GM12878 (cell line): ENCODE measurements at regions not wholly inside any gene's neighbourhood (a gene's known extent, or its start where the extent isn't known, plus 50 kb on each side); places are given as distances from the start of the nearest gene placed in this dataset.

Experiments
- ATAC-seq: fragments of 200-7000 bp; cut with Tn5 transposase; 3 replicates; pipeline ENCODE4 v1.9.1; 2020; ENCODE audit warnings: mild to moderate bottlenecking, moderate library complexity
- BruUV-seq: library from RNA; stranded (reverse); fragments of 400-500 nt; replicated peaks from 2 replicates; lab custom pipeline; 2021; lab: Mats Ljungman, UMichigan
- CTCF ChIA-PET: fragments of 300-600 bp; sonication (Branson Sonifier 250); formaldehyde crosslinking; extraction: SDS; loops from one replicate; lab custom pipeline; 2021; ENCODE audit warnings: inconsistent platforms; lab: Yijun Ruan, JAX
- POLR2A ChIA-PET: fragments of 350-600 bp; formaldehyde crosslinking; extraction: SDS; loops from one replicate; lab custom pipeline; 2021; ENCODE audit warnings: inconsistent platforms; lab: Charles Lee
- RAD21 ChIA-PET: fragments of 300-600 bp; sonication (Branson Sonifier 250); formaldehyde crosslinking; loops from one replicate; lab custom pipeline; 2023; ENCODE audit warnings: antibody characterized with exemption; ENCODE audit not compliant: unreplicated experiment; lab: Charles Lee
- SMC1A ChIA-PET: fragments of 300-600 bp; sonication (Branson Sonifier 250); formaldehyde crosslinking; loops from one replicate; lab custom pipeline; 2023; ENCODE audit not compliant: unreplicated experiment, uncharacterized antibody; lab: Charles Lee
- DNase-seq: peaks from one replicate; pipeline ENCODE4 v3.0.0-alpha.2; 2011; ENCODE audit warnings: low read depth, low spot score
- FAIRE-seq: peaks from 3 replicates; lab custom pipeline; 2011; peaks lifted over from hg19 to GRCh38; lab: Jason Lieb, UNC
- H2AFZ ChIP-seq: 2 replicates; pipeline ENCODE4 v1.6.0; 2011; ENCODE audit warnings: low read depth, low read length, control low read depth; ENCODE audit not compliant: control insufficient read depth
- H3K27ac ChIP-seq: 2 replicates; pipeline ENCODE4 v1.5.1; 2011; ENCODE audit warnings: control low read depth; ENCODE audit not compliant: control insufficient read depth, insufficient read depth
- H3K27me3 ChIP-seq, 2 experiments: replicated peaks in 1 of 2; 2 replicates each; pipeline versions ENCODE4 v1.6.0 to v1.6.1; 2011; ENCODE audit warnings: low read length in 1 of 2; ENCODE audit not compliant: control insufficient read depth in 2 of 2, insufficient read depth in 2 of 2
- H3K36me3 ChIP-seq, 2 experiments: 2 replicates each; pipeline ENCODE4 v1.5.1; 2011; ENCODE audit warnings: low read length in 1 of 2; ENCODE audit not compliant: control insufficient read depth in 2 of 2, insufficient read depth in 2 of 2
- H3K4me1 ChIP-seq: 2 replicates; pipeline ENCODE4 v1.6.1; 2011; ENCODE audit warnings: mild to moderate bottlenecking, low read length, moderate library complexity, mixed read lengths; ENCODE audit not compliant: control insufficient read depth, insufficient read depth
- H3K4me2 ChIP-seq: 2 replicates; pipeline ENCODE4 v1.6.0; 2011; ENCODE audit warnings: control low read depth; ENCODE audit not compliant: control insufficient read depth, insufficient read depth
- H3K4me3 ChIP-seq: fragments of 200-600 bp; sonication (generic); 2 replicates; pipeline ENCODE4 v1.5.1; 2016
- H3K79me2 ChIP-seq: 2 replicates; pipeline ENCODE4 v1.6.0; 2011; ENCODE audit warnings: low read length; ENCODE audit not compliant: control insufficient read depth, insufficient read depth
- H3K9ac ChIP-seq: 2 replicates; pipeline ENCODE4 v1.8.0; 2011; ENCODE audit warnings: low read length, control low read depth, mixed read lengths; ENCODE audit not compliant: control insufficient read depth, insufficient read depth
- H3K9me3 ChIP-seq: replicated peaks from 3 replicates; pipeline ENCODE4 v1.5.1; 2011; ENCODE audit warnings: mild to moderate bottlenecking, low read length; ENCODE audit not compliant: control insufficient read depth, insufficient read depth
- H4K20me1 ChIP-seq: 2 replicates; pipeline ENCODE4 v1.6.0; 2011; ENCODE audit not compliant: control insufficient read depth, insufficient read depth
- CHD4 ChIP-seq: fragments of 200-600 bp; sonication (generic); IDR thresholded peaks from 2 replicates; pipeline ENCODE4 v1.6.1; 2016; ENCODE audit warnings: mild to moderate bottlenecking
- MLLT1 ChIP-seq: fragments of 450-650 bp; IDR thresholded peaks from 2 replicates; pipeline ENCODE4 v1.6.1; 2016; ENCODE audit warnings: mild to moderate bottlenecking
- PML ChIP-seq: IDR thresholded peaks from 2 replicates; pipeline ENCODE4 v1.6.1; 2012; ENCODE audit warnings: low read length, inconsistent platforms
- SMAD1 ChIP-seq: fragments of 450-650 bp; IDR thresholded peaks from 2 replicates; pipeline ENCODE4 v1.6.1; 2018; ENCODE audit warnings: mild to moderate bottlenecking, low read depth; ENCODE audit not compliant: partially characterized antibody
- TCF7 ChIP-seq: IDR thresholded peaks from 2 replicates; pipeline ENCODE4 v1.6.1; 2014; ENCODE audit warnings: antibody characterized with exemption, borderline replicate concordance
- ZNF592 ChIP-seq: fragments of 450-650 bp; IDR thresholded peaks from 2 replicates; pipeline ENCODE4 v1.6.1; 2017; ENCODE audit warnings: mild to moderate bottlenecking, moderate library complexity
- ZNF687 ChIP-seq: fragments of 450-650 bp; IDR thresholded peaks from 2 replicates; pipeline ENCODE4 v1.6.1; 2017; ENCODE audit warnings: mild to moderate bottlenecking, moderate library complexity
- ZSCAN29 ChIP-seq: fragments of 450-650 bp; IDR thresholded peaks from 2 replicates; pipeline ENCODE4 v1.6.1; 2017; ENCODE audit warnings: mild to moderate bottlenecking, moderate library complexity
- ZZZ3 ChIP-seq: IDR thresholded peaks from 2 replicates; pipeline ENCODE4 v1.6.1; 2011; ENCODE audit warnings: low read depth; ENCODE audit not compliant: control insufficient read depth, insufficient read length
- WGBS: methylation state at CpG from one replicate; pipeline ENCODE4 v1.1.6; 2016; ENCODE audit warnings: low lambda C conversion rate; ENCODE audit not compliant: insufficient replicate concordance, insufficient coverage; ENCODE audit errors: missing lambda C conversion rate; 5-methylcytosine and 5-hydroxymethylcytosine counted together
- in situ Hi-C: fragments of 300-500 bp; cut with MboI; formaldehyde crosslinking; loops from 9 replicates; pipeline ENCODE4 v1.14.3; 2018; ENCODE audit warnings: mixed read lengths
- intact Hi-C: fragments of 100-400 bp; cut with micrococcal nuclease; formaldehyde crosslinking; loops from one replicate; pipeline ENCODE4 v1.14.2; 2022; ENCODE audit not compliant: unreplicated experiment
- TF ChIP-seq, protein P1 (sequence below): IDR thresholded peaks from 2 replicates; pipeline ENCODE4 v1.6.1; 2012; ENCODE audit warnings: improper control_type of control experiment, low read depth, low read length; ENCODE audit not compliant: insufficient replicate concordance

DNA sequence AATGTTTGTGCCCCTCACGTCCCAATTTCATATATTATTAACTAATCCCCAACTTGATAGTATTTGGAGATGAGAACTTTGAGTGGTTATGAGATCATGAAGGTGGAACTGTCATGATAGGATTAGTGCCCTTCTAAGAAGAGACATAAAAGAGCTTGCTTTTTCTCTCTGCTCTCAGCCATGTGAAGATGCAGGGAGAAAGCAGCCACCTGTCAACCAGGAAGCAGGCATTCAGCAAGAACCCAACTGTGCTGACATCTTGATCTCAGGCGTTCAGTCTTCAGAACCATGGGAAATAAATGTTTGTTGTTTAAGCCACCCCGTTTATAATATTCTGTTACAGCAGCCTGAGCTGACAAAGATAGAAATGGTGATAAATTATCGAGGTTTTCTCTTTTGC, 278.7 kb upstream of the KCNMB2 start:
- no TSS peak for BruUV-seq
- H3K9me3 ChIP-seq = no peaks in the 10 kb centered on the region
- H3K4me3 ChIP-seq = no peak overlapping the region
- no peak for ATAC-seq
- in situ Hi-C loops = no loop called here
- no peak overlapping the region for H3K27ac ChIP-seq
- WGBS = 16% methylated on average over 4 of the region's 4 CpGs
- FAIRE-seq = no peak
- intact Hi-C loops = no loop called here
- ChIA-PET CTCF (no interaction called here), SMC1A (no interaction called here), RAD21 (no interaction called here), POLR2A (no interaction called here)
- H3K79me2 ChIP-seq = no peaks in the 10 kb centered on the region
- H3K4me2 ChIP-seq = no peak overlapping the region
- H3K4me1 ChIP-seq = no peaks in the 10 kb centered on the region
- H2AFZ ChIP-seq = no peak overlapping the region
- no peak overlapping the region for H3K9ac ChIP-seq
- H4K20me1 ChIP-seq = no peaks in the 10 kb centered on the region
- no peaks in the 10 kb centered on the region for H3K27me3 ChIP-seq
- H3K36me3 ChIP-seq = no peaks in the 10 kb centered on the region
- DNase-seq = no peak
- no peak for TF ChIP-seq SMAD1
- TF ChIP-seq ZNF687 = no peak
- no peak for TF ChIP-seq TCF7
- no peak for TF ChIP-seq ZSCAN29
- no peak for TF ChIP-seq ZNF592
- TF ChIP-seq ZZZ3 = no peak
- TF ChIP-seq, protein P1, sequence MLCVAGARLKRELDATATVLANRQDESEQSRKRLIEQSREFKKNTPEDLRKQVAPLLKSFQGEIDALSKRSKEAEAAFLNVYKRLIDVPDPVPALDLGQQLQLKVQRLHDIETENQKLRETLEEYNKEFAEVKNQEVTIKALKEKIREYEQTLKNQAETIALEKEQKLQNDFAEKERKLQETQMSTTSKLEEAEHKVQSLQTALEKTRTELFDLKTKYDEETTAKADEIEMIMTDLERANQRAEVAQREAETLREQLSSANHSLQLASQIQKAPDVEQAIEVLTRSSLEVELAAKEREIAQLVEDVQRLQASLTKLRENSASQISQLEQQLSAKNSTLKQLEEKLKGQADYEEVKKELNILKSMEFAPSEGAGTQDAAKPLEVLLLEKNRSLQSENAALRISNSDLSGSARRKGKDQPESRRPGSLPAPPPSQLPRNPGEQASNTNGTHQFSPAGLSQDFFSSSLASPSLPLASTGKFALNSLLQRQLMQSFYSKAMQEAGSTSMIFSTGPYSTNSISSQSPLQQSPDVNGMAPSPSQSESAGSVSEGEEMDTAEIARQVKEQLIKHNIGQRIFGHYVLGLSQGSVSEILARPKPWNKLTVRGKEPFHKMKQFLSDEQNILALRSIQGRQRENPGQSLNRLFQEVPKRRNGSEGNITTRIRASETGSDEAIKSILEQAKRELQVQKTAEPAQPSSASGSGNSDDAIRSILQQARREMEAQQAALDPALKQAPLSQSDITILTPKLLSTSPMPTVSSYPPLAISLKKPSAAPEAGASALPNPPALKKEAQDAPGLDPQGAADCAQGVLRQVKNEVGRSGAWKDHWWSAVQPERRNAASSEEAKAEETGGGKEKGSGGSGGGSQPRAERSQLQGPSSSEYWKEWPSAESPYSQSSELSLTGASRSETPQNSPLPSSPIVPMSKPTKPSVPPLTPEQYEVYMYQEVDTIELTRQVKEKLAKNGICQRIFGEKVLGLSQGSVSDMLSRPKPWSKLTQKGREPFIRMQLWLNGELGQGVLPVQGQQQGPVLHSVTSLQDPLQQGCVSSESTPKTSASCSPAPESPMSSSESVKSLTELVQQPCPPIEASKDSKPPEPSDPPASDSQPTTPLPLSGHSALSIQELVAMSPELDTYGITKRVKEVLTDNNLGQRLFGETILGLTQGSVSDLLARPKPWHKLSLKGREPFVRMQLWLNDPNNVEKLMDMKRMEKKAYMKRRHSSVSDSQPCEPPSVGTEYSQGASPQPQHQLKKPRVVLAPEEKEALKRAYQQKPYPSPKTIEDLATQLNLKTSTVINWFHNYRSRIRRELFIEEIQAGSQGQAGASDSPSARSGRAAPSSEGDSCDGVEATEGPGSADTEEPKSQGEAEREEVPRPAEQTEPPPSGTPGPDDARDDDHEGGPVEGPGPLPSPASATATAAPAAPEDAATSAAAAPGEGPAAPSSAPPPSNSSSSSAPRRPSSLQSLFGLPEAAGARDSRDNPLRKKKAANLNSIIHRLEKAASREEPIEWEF = no peak
- no peak for TF ChIP-seq CHD4
- TF ChIP-seq MLLT1 = no peak
- no peak for TF ChIP-seq PML
